NK-92 treated with Interleukin-12 subunit alpha and Interleukin-12 subunit beta, amount 100 ng/mL, for 24 hours (cell line): ENCODE measurements at regions not wholly inside any gene's neighbourhood (a gene's known extent, or its start where the extent isn't known, plus 50 kb on each side); places are given as distances from the start of the nearest gene placed in this dataset.
"Not testable (repeated sequence)": the region's sequence is repeated elsewhere in the genome, so short reads cannot be mapped to it uniquely, and the experiment has no call there.

Source experiments
- DNase-seq: peaks from one replicate; lab custom pipeline; 2025; lab: John Stamatoyannopoulos, UW

DNA sequence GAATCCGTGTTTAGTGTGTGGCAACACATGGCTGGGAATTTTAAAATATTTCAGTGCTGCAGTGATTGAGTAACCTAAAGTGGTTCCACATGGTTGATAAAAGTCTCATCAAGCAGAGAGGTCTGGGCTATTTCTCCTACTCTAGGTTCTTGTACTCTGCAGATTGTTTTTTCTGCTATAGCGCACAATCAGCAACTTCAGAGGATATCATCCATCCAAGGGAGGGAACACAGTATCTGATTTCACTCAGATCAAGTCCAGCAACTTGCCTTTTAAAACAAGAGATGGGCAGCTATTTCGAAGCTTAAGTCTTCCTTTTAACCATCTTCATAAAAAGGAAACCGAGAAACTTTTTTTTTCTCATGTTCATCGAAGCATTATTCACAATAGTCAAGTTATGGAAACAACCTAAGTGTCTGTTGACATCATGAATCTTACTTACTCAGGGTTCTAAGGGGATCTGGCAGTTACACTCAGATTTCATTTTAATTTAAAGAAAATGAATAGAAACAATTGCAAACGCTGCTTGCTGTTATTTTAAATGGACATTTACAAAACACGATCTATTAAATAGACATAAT lies 172.7 kb upstream of the TRIB2 start:
- no peak for DNase-seq

GRCh38 chr2:12547566-12548170 lies 169.1 kb upstream of the TRIB2 start:
- DNase-seq = no peak

- DNase-seq = no peak
These were observed 167.8 kb upstream of the TRIB2 start for GRCh38 chr2:12548906-12549305.

DNA sequence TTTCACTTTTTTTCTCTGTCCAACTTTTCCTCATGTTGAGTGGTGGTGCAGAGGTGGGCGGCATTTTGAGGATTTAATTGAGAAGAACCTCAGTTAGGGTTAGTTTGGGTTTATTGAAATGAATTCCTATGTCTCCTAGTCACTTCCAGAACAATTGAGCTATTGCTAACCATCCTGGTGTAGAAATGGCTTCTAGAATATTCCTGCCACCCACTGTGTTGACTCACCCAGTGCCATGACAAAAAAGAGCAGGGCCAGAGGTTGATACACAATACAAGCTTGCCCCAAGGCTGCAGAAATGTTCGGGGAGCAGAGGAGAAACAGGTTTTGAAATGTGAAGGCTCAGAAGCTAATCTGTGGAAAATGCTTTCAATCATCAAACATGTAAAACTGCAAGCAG lies 167.1 kb upstream of the TRIB2 start:
- no peak for DNase-seq

GRCh38 chr2:12552092-12552491 lies 164.6 kb upstream of the TRIB2 start:
- DNase-seq = no peak

- no peak for DNase-seq
These were observed 162.3 kb upstream of the TRIB2 start for GRCh38 chr2:12554224-12555011.

GRCh38 chr2:12555012-12555645 lies 161.6 kb upstream of the TRIB2 start:
- no peak for DNase-seq

DNA sequence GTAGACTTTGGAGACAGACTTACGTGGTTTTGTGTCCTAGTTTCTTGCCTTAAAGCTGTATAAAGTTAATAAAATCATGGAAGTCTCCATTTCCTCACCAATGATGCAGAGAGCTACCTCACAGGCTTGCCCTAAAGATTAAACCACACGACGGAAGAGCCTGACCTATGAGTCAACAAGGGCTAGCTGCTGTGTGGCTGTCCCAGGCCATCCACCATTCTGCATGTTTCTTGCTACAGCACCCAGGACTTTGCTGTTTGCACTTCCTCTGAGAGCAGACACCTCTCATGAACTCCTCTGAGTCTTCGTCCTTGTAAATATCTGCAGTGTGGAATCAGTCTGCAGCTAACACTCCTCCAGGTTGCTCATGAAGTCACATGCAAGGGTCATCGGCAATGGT lies 160.0 kb upstream of the TRIB2 start:
- DNase-seq = no peak

GRCh38 chr2:12557688-12558087 lies 159.0 kb upstream of the TRIB2 start:
- no peak for DNase-seq

GRCh38 chr2:12558519-12558918 lies 158.2 kb upstream of the TRIB2 start:
- no peak for DNase-seq

- no peak for DNase-seq
These were observed 156.1 kb upstream of the TRIB2 start for GRCh38 chr2:12560618-12561017.

- no peak for DNase-seq
These were observed 149.3 kb upstream of the TRIB2 start for GRCh38 chr2:12567411-12567810.

DNA sequence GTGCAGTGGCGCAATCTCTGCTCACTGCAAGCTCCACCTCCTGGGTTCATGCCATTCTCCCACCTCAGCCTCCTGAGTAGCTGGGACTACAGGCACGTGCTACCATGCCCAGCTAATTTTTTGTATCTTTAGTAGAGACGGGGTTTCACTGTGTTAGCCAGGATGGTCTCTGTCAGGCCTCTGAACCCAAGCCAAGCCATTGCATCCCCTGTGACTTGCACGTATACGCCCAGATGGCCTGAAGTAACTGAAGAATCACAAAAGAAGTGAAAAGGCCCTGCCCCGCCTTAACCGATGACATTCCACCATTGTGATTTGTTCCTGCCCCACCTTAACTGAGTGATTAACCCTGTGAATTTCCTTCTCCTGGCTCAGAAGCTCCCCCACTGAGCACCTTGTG lies 147.2 kb upstream of the TRIB2 start:
- not testable (repeated sequence) for DNase-seq

GRCh38 chr2:12569929-12570328 lies 146.8 kb upstream of the TRIB2 start:
- not testable (repeated sequence) for DNase-seq

GRCh38 chr2:12577091-12577490 lies 139.6 kb upstream of the TRIB2 start:
- DNase-seq = no peak

DNA sequence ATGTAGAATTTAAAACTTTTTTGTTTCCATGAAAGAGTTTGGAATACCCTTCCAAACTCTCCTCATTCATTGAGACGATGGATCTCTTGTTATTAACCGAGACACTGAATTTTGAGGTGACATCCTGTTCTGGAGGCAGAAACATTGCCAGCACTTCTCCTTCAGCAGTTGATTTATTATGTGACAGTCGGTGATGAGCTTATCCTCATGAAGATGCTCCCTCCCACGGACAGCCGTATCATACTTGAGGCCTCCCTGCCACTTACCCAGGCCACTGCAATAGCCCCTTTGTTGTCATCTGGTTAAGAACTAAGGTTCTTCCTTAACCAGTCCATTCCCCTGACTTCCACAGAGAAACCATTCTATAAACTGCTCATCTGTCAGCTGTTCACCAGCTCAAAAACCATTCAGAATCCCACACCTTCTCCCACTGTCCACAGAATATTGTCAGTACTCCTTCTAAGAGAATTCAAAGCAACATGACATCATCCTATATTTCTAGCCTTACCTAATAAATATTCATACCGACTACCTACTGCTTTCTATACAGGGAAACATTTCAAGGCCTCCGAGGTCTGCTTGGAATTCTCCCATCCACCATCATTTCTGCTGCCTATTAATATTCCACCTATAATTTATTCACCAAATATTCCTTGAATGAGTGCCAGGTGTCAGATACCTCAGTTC lies 139.0 kb upstream of the TRIB2 start:
- no peak for DNase-seq

GRCh38 chr2:12579018-12579417 lies 137.7 kb upstream of the TRIB2 start:
- no peak for DNase-seq

- DNase-seq = no peak
These were observed 132.4 kb upstream of the TRIB2 start for GRCh38 chr2:12584338-12584737.

- DNase-seq = no peak
These were observed 131.0 kb upstream of the TRIB2 start for GRCh38 chr2:12585784-12586183.

- no peak for DNase-seq
These were observed 129.5 kb upstream of the TRIB2 start for GRCh38 chr2:12587228-12587627.

DNA sequence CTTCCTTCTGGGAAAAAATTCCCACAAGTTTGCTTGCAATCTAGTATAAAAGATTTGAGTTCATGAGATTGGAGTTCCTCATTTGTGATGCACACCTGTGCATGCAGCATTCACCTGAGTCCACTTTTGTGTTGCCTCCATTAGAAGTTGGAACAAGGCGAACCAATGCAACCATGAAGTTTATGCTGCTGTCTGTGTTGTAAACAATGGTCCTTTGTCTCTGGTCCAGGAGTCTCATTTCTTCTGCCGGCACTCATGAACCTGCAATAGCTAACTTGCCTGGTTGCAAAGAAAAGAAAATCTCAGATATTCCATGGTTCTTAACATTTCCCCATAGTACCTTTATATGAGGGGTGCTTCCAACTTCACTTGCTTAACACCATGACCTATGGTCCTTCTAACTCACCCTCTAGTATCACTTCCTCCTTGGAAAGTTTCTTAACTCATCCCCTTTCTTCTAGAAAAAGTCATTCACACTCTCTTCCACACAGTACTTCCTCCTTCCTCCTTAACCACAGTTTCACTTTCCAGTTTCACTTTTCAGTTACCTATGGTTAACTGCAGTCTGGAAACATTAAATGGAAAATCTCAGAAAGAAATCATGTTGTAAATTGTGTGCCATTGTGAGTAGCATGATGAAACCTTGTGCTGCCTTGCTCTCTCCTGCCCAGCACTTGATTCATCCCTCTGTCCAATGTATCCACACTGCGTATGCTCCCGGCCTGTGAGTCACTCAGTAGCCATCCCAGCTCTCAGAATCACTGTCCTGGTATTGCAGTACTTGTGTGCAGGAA lies 128.8 kb upstream of the TRIB2 start:
- no peak for DNase-seq

- no peak for DNase-seq
These were observed 127.8 kb upstream of the TRIB2 start for GRCh38 chr2:12588986-12589385.
